Keratinocyte (primary cell): ENCODE measurements at regions not wholly inside any gene's neighbourhood (a gene's known extent, or its start where the extent isn't known, plus 50 kb on each side); places are given as distances from the start of the nearest gene placed in this dataset.

ENCODE experiments used
- CTCF ChIP-seq, 3 experiments: IDR thresholded peaks in 1 of 3; conservative IDR thresholded peaks in 1 of 3; optimal IDR thresholded peaks in 1 of 3; 2 replicates in 2 of 3; 3 replicates in 1 of 3; pipeline versions ENCODE3 to v1.5.1; 2011; ENCODE audit warnings: low read length in 3 of 3, mild to moderate bottlenecking in 3 of 3, moderate library complexity in 2 of 3, control low read depth in 1 of 3, inconsistent platforms in 1 of 3; ENCODE audit not compliant: insufficient read depth in 2 of 3; ENCODE audit errors: extremely low read depth in 1 of 3
- EZH2 ChIP-seq: IDR thresholded peaks from one replicate; pipeline ENCODE4 v1.6.1; 2012; ENCODE audit warnings: inconsistent platforms, mild to moderate bottlenecking, low read length, moderate library complexity

GRCh38 chr6:126923807-126924206 is 194.7 kb upstream of the RSPO3 start:
- TF ChIP-seq CTCF (optimal IDR thresholded peaks at IDR 0.05 in 1 of 3, IDR thresholded peaks at IDR 0.05 in 1 of 3, conservative IDR thresholded peaks at IDR 0.05 in 1 of 3; ENCODE audit: extremely low read depth in 1 of 3, insufficient read depth in 2 of 3, low read length in 3 of 3) (no peak), EZH2 (no peak)
